HEK293 (cell line): ENCODE measurements at regions not wholly inside any gene's neighbourhood (a gene's known extent, or its start where the extent isn't known, plus 50 kb on each side); places are given as distances from the start of the nearest gene placed in this dataset.

Experiments used
- CTCF ChIA-PET: fragments of 350-600 bp; formaldehyde crosslinking; extraction: SDS; loops from one replicate; lab custom pipeline; 2021; ENCODE audit warnings: antibody characterized with exemption; lab: Yijun Ruan, JAX
- POLR2A ChIA-PET: fragments of 300-600 bp; formaldehyde crosslinking; extraction: SDS; loops from one replicate; lab custom pipeline; 2020; ENCODE audit warnings: antibody characterized with exemption, inconsistent platforms; lab: Yijun Ruan, JAX
- H3K27ac ChIP-seq: fragments of 200-500 bp; sonication (Bioruptor generic); 2 replicates; pipeline ENCODE4 v1.5.1; 2014; ENCODE audit warnings: low read depth, low read length, control low read depth, inconsistent platforms; ENCODE audit errors: extremely low read depth
- H3K36me3 ChIP-seq, 2 experiments: fragments of 200-500 bp in 1 of 2; sonication (Bioruptor generic) in 1 of 2; 1 replicate in 1 of 2; 2 replicates in 1 of 2; pipeline ENCODE4 v1.5.1; 2014 to 2017; ENCODE audit warnings: inconsistent platforms in 2 of 2, low read length in 2 of 2; ENCODE audit not compliant: control insufficient read depth in 2 of 2, insufficient read depth in 1 of 2
- H3K4me1 ChIP-seq: fragments of 200-500 bp; sonication (Bioruptor generic); 2 replicates; pipeline ENCODE4 v1.5.1; 2014; ENCODE audit warnings: mild to moderate bottlenecking, low read length, inconsistent platforms; ENCODE audit not compliant: control insufficient read depth, insufficient read depth
- H3K4me3 ChIP-seq: 2 replicates; pipeline ENCODE4 v1.5.1; 2011; ENCODE audit warnings: low read depth, mild to moderate bottlenecking, control low read depth, low read length, moderate library complexity
- H3K9me3 ChIP-seq: fragments of 200-500 bp; sonication (Bioruptor generic); 2 replicates; pipeline ENCODE4 v1.5.1; 2014; ENCODE audit warnings: low read depth, low read length, inconsistent platforms; ENCODE audit not compliant: control insufficient read depth, insufficient read depth
- BCL11B ChIP-seq: fragments of 450-650 bp; formaldehyde crosslinking; IDR thresholded peaks from 2 replicates; pipeline ENCODE4 v1.5.1; 2016; ENCODE audit warnings: low read depth, missing biosample characterization, missing genetic modification characterization
- GLI4 ChIP-seq: fragments of 450-650 bp; formaldehyde crosslinking; IDR thresholded peaks from 2 replicates; pipeline ENCODE4 v1.5.1; 2016; ENCODE audit warnings: missing biosample characterization, missing genetic modification characterization
- GLIS2 ChIP-seq: fragments of 450-650 bp; formaldehyde crosslinking; IDR thresholded peaks from 2 replicates; pipeline ENCODE4 v1.5.1; 2016; ENCODE audit warnings: missing biosample characterization, missing genetic modification characterization
- HOXD13 ChIP-seq: sonication (generic); formaldehyde crosslinking; IDR thresholded peaks from 2 replicates; pipeline ENCODE4 v1.8.0; 2022; ENCODE audit warnings: missing genetic modification reagents, borderline replicate concordance
- KLF16 ChIP-seq: fragments of 450-650 bp; formaldehyde crosslinking; IDR thresholded peaks from 2 replicates; pipeline ENCODE4 v1.5.1; 2017; ENCODE audit warnings: missing biosample characterization, missing genetic modification characterization
- KLF7 ChIP-seq: fragments of 450-650 bp; formaldehyde crosslinking; IDR thresholded peaks from 2 replicates; pipeline ENCODE4 v1.5.1; 2016; ENCODE audit warnings: missing biosample characterization, missing genetic modification characterization, borderline replicate concordance
- MYNN ChIP-seq: fragments of 450-650 bp; formaldehyde crosslinking; IDR thresholded peaks from 2 replicates; pipeline ENCODE4 v1.5.1; 2016; ENCODE audit warnings: missing biosample characterization, missing genetic modification characterization, borderline replicate concordance
- SETDB1 ChIP-seq: IDR thresholded peaks from one replicate; pipeline ENCODE4 v1.6.1; 2017; ENCODE audit warnings: mild to moderate bottlenecking, low read length, moderate library complexity, mixed read lengths; ENCODE audit not compliant: insufficient read length
- SP2 ChIP-seq: fragments of 450-650 bp; formaldehyde crosslinking; IDR thresholded peaks from 2 replicates; pipeline ENCODE4 v1.5.1; 2016; ENCODE audit warnings: missing biosample characterization, missing genetic modification characterization
- TCF7L2 ChIP-seq: IDR thresholded peaks from 2 replicates; pipeline ENCODE4 v1.6.1; 2011; ENCODE audit warnings: low read depth, mild to moderate bottlenecking, inconsistent platforms, low read length, moderate library complexity, borderline replicate concordance
- ZFHX2 ChIP-seq: fragments of 450-650 bp; formaldehyde crosslinking; conservative IDR thresholded peaks from 2 replicates; pipeline ENCODE4 v1.5.1; 2016; ENCODE audit warnings: missing biosample characterization, missing genetic modification characterization
- ZNF404 ChIP-seq: fragments of 450-650 bp; formaldehyde crosslinking; IDR thresholded peaks from 2 replicates; pipeline ENCODE4 v1.5.1; 2017; ENCODE audit warnings: missing biosample characterization, missing genetic modification characterization
- ZNF654 ChIP-seq: fragments of 450-650 bp; formaldehyde crosslinking; IDR thresholded peaks from 2 replicates; pipeline ENCODE4 v1.5.1; 2016; ENCODE audit warnings: low read depth, missing biosample characterization, missing genetic modification characterization
- ZNF660 ChIP-seq: fragments of 450-650 bp; IDR thresholded peaks from 2 replicates; pipeline ENCODE4 v1.5.1; 2018; ENCODE audit warnings: missing biosample characterization, mild to moderate bottlenecking, missing genetic modification characterization
- TF ChIP-seq, protein P1 (sequence below): fragments of 450-650 bp; formaldehyde crosslinking; IDR thresholded peaks from 2 replicates; pipeline ENCODE4 v1.5.1; 2016; ENCODE audit warnings: missing biosample characterization, missing genetic modification characterization
- TF ChIP-seq, protein P2 (sequence below): fragments of 450-650 bp; formaldehyde crosslinking; IDR thresholded peaks from 2 replicates; pipeline ENCODE4 v1.5.1; 2017; ENCODE audit warnings: missing biosample characterization, missing genetic modification characterization
- TF ChIP-seq, protein P3 (sequence below): fragments of 450-650 bp; formaldehyde crosslinking; IDR thresholded peaks from 2 replicates; pipeline ENCODE4 v1.5.1; 2016; ENCODE audit warnings: missing biosample characterization, missing genetic modification characterization, low read depth
- TF ChIP-seq, protein P4 (sequence below): fragments of 450-650 bp; formaldehyde crosslinking; IDR thresholded peaks from 2 replicates; pipeline ENCODE4 v1.5.1; 2016; ENCODE audit warnings: missing biosample characterization, missing genetic modification characterization
- TF ChIP-seq, protein P5 (sequence below): fragments of 450-650 bp; formaldehyde crosslinking; IDR thresholded peaks from 2 replicates; pipeline ENCODE4 v1.5.1; 2016; ENCODE audit warnings: missing biosample characterization, missing genetic modification characterization, borderline replicate concordance
- TF ChIP-seq, protein P6 (sequence below): IDR thresholded peaks from 2 replicates; pipeline ENCODE4 v1.6.1; 2011; ENCODE audit warnings: mild to moderate bottlenecking, low read depth, low read length, borderline replicate concordance

DNA sequence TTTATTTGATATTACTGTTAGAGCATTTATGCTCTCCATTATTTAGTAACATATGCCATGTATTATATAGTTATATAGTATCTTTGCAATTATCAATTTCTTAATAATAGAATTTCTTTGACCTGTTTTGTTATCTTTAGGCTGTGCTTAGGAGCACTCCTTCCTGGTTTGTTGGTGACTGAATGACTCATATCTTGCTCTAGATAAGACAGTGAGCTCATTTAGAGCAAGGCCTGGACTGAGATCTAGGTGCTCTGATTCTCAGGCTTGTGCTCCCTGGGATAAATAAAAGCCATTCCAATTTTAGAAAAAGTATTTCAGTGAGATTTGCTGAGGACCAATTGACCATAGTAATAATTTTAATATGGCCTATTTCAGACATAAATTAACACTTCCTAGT, 951.2 kb downstream of the FLRT2 start:
- no peaks in the 10 kb centered on the region for H3K9me3 ChIP-seq
- no peak for TF ChIP-seq ZFHX2 (tag by site-specific recombination)
- TF ChIP-seq SETDB1 = no peak
- TF ChIP-seq GLI4 (tag by site-specific recombination) = no peak
- TF ChIP-seq KLF7 (tag by site-specific recombination) = no peak
- no peak for TF ChIP-seq SP2
- TF ChIP-seq, protein P1, sequence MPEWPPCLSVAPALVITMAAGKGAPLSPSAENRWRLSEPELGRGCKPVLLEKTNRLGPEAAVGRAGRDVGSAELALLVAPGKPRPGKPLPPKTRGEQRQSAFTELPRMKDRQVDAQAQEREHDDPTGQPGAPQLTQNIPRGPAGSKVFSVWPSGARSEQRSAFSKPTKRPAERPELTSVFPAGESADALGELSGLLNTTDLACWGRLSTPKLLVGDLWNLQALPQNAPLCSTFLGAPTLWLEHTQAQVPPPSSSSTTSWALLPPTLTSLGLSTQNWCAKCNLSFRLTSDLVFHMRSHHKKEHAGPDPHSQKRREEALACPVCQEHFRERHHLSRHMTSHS (tag by site-specific recombination) = no peak
- H3K27ac ChIP-seq = no peak overlapping the region
- H3K4me1 ChIP-seq = no peaks in the 10 kb centered on the region
- ChIA-PET POLR2A (no interaction called here), CTCF (interaction anchor here (0.6 kb wide), 1 partner anchor 363 kb away, joined by 3 read pairs; no protein-coding TSS in a partner anchor)
- H3K36me3 ChIP-seq = no peaks in the 10 kb centered on the region
- H3K4me3 ChIP-seq = no peak overlapping the region

DNA sequence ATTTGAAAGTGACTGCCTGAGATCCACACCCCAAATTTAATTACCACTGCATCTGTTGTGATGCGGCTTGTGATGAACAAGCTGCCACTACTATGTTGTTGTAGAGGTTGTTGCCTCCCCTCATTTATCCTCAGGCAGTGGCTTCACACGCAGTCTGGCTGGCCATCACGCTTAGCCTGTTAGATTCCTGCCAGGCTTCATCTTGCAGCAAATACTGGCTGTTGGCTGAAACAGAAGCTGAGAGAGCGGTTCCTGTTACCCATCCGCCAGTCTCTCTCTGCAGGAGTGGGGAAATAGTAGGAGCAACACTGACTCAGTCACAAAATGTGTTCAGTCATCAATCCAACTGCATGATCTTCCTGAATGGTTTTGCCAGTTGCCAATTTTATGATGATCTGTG, 934.4 kb downstream of the FLRT2 start:
- TF ChIP-seq MYNN (no peak), KLF16 (tag by site-specific recombination) (no peak), BCL11B (no peak), TCF7L2 (no peak), GLIS2 (no peak), ZNF404 (tag by site-specific recombination) (no peak), HOXD13 (CRISPR knock-in tag) (no peak), ZNF654 (tag by site-specific recombination) (no peak), ZNF660 (tag by site-specific recombination) (no peak)
- TF ChIP-seq, protein P2, sequence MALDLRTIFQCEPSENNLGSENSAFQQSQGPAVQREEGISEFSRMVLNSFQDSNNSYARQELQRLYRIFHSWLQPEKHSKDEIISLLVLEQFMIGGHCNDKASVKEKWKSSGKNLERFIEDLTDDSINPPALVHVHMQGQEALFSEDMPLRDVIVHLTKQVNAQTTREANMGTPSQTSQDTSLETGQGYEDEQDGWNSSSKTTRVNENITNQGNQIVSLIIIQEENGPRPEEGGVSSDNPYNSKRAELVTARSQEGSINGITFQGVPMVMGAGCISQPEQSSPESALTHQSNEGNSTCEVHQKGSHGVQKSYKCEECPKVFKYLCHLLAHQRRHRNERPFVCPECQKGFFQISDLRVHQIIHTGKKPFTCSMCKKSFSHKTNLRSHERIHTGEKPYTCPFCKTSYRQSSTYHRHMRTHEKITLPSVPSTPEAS (tag by site-specific recombination) = no peak
- TF ChIP-seq, protein P3, sequence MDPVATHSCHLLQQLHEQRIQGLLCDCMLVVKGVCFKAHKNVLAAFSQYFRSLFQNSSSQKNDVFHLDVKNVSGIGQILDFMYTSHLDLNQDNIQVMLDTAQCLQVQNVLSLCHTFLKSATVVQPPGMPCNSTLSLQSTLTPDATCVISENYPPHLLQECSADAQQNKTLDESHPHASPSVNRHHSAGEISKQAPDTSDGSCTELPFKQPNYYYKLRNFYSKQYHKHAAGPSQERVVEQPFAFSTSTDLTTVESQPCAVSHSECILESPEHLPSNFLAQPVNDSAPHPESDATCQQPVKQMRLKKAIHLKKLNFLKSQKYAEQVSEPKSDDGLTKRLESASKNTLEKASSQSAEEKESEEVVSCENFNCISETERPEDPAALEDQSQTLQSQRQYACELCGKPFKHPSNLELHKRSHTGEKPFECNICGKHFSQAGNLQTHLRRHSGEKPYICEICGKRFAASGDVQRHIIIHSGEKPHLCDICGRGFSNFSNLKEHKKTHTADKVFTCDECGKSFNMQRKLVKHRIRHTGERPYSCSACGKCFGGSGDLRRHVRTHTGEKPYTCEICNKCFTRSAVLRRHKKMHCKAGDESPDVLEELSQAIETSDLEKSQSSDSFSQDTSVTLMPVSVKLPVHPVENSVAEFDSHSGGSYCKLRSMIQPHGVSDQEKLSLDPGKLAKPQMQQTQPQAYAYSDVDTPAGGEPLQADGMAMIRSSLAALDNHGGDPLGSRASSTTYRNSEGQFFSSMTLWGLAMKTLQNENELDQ = no peak
- TF ChIP-seq, protein P4, sequence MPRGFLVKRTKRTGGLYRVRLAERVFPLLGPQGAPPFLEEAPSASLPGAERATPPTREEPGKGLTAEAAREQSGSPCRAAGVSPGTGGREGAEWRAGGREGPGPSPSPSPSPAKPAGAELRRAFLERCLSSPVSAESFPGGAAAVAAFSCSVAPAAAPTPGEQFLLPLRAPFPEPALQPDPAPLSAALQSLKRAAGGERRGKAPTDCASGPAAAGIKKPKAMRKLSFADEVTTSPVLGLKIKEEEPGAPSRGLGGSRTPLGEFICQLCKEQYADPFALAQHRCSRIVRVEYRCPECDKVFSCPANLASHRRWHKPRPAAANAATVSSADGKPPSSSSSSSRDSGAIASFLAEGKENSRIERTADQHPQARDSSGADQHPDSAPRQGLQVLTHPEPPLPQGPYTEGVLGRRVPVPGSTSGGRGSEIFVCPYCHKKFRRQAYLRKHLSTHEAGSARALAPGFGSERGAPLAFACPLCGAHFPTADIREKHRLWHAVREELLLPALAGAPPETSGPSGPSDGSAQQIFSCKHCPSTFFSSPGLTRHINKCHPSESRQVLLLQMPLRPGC = no peak
- TF ChIP-seq, protein P5, sequence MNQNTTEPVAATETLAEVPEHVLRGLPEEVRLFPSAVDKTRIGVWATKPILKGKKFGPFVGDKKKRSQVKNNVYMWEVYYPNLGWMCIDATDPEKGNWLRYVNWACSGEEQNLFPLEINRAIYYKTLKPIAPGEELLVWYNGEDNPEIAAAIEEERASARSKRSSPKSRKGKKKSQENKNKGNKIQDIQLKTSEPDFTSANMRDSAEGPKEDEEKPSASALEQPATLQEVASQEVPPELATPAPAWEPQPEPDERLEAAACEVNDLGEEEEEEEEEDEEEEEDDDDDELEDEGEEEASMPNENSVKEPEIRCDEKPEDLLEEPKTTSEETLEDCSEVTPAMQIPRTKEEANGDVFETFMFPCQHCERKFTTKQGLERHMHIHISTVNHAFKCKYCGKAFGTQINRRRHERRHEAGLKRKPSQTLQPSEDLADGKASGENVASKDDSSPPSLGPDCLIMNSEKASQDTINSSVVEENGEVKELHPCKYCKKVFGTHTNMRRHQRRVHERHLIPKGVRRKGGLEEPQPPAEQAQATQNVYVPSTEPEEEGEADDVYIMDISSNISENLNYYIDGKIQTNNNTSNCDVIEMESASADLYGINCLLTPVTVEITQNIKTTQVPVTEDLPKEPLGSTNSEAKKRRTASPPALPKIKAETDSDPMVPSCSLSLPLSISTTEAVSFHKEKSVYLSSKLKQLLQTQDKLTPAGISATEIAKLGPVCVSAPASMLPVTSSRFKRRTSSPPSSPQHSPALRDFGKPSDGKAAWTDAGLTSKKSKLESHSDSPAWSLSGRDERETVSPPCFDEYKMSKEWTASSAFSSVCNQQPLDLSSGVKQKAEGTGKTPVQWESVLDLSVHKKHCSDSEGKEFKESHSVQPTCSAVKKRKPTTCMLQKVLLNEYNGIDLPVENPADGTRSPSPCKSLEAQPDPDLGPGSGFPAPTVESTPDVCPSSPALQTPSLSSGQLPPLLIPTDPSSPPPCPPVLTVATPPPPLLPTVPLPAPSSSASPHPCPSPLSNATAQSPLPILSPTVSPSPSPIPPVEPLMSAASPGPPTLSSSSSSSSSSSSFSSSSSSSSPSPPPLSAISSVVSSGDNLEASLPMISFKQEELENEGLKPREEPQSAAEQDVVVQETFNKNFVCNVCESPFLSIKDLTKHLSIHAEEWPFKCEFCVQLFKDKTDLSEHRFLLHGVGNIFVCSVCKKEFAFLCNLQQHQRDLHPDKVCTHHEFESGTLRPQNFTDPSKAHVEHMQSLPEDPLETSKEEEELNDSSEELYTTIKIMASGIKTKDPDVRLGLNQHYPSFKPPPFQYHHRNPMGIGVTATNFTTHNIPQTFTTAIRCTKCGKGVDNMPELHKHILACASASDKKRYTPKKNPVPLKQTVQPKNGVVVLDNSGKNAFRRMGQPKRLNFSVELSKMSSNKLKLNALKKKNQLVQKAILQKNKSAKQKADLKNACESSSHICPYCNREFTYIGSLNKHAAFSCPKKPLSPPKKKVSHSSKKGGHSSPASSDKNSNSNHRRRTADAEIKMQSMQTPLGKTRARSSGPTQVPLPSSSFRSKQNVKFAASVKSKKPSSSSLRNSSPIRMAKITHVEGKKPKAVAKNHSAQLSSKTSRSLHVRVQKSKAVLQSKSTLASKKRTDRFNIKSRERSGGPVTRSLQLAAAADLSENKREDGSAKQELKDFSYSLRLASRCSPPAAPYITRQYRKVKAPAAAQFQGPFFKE (tag by site-specific recombination) = no peak
- TF ChIP-seq, protein P6, sequence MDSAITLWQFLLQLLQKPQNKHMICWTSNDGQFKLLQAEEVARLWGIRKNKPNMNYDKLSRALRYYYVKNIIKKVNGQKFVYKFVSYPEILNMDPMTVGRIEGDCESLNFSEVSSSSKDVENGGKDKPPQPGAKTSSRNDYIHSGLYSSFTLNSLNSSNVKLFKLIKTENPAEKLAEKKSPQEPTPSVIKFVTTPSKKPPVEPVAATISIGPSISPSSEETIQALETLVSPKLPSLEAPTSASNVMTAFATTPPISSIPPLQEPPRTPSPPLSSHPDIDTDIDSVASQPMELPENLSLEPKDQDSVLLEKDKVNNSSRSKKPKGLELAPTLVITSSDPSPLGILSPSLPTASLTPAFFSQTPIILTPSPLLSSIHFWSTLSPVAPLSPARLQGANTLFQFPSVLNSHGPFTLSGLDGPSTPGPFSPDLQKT = no peak
- TF ChIP-seq, all 188 proteins: peak for 0
- CTCF ChIA-PET = interaction anchor here (1.5 kb wide), 1 partner anchor 439 kb away, joined by 4 read pairs; no protein-coding TSS in a partner anchor
- Histone ChIP-seq H3K27ac (no peak overlapping the region), H3K4me1 (no peaks in the 10 kb centered on the region), H3K4me3 (no peak overlapping the region), H3K9me3 (no peaks in the 10 kb centered on the region), H3K36me3 (no peaks in the 10 kb centered on the region)
- POLR2A ChIA-PET = no interaction called here
